GM19397 (cell line): ENCODE measurements at regions not wholly inside any gene's neighbourhood (a gene's known extent, or its start where the extent isn't known, plus 50 kb on each side); places are given as distances from the start of the nearest gene placed in this dataset.
"Not testable (repeated sequence)": the region's sequence is repeated elsewhere in the genome, so short reads cannot be mapped to it uniquely, and the experiment has no call there.

ENCODE experiments used
- ATAC-seq: cut with Tn5 transposase; IDR thresholded peaks from one replicate; pipeline ENCODE4 v1.9.1; 2021; ENCODE audit warnings: mild to moderate bottlenecking, moderate library complexity; ENCODE audit not compliant: unreplicated experiment

- no peak for ATAC-seq
Observed at GRCh38 chr9:72471096-72471495, 50.3 kb upstream of the TMC1 start.

GRCh38 chr9:72467766-72468738, 53.4 kb upstream of the TMC1 start:
- no peak for ATAC-seq

DNA sequence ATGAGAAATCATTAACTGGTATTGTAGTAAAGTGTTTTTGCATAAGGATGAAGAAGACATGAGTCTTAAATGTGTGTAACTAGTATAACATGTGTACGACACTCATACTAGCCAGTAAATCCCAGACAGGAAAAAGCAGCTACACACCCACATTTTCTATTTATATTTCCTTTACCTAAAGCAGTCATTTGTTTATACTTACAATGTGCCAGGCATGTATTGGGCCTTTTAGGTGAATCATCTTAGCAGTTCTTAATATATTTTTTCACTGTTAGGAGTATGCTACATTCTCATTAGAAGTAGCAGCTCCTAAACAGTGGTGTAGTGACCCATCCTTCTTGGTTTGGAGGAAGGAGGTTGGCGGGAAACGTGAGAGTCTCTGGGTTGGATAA, 55.8 kb upstream of the TMC1 start:
- no peak for ATAC-seq

GRCh38 chr9:72464857-72465592, 56.4 kb upstream of the TMC1 start:
- no peak for ATAC-seq

DNA sequence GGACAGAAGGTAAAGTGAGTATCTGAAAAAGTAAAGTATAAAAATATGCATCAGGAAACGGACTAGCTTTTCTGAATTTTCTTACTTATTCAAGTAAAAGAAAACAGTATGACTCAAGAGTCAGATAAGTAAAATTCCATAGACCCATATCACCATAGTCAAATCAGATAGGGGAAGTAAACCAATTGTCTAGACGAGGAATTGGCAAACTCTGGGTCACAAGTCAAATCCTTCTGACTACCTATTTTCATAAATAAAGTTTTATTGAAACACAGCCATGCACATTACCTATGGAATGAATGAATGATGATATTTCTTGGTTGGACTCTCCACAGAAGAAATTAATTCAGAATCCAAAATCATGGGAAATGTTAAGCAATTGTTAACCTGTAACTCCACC, 59.1 kb upstream of the TMC1 start:
- ATAC-seq, result no peak

DNA sequence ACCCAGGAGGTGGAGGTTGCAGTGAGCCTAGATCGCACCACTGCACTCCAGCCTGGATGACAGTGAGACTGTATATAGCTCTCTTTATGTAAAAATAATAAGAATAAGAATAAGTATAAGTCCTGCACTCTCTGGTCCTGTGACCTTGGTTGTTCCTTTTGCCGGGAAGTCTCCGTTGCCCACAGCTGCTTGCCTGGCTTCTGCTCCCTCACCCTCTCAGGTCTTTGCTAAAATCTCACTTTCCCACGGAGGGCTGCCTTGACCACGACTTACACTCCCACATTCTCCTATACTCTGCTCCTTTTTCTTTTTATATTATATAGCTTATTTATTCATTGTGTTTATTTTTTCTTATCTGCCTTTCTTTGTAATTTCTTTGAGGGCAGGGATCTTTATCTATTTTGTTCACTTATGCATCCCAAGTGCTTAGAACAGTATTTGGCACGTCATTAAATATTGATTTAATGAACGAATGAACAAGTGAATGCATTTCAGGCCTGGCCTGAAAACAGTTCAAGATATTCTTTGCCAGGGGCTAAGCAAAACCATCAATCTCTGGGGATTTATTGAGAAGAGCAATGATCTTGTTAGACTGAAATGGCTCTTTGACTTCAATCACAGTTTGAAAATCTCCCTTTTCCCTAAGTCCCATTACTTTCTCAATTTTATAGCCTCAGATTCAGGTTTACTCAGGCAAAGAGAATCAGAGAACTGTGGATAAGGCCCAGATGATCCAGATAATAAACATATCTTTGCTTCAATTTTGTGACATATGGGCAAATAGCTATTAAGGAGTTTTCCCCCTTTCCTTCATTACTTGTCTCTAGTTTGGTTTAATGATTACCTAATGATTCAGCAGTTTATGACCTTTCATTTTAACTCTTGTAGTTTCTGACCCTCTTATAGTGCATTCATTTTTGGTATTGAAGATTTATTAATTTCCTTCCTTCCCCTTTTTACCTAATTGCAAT, 60.8 kb upstream of the TMC1 start:
- ATAC-seq, result no peak

DNA sequence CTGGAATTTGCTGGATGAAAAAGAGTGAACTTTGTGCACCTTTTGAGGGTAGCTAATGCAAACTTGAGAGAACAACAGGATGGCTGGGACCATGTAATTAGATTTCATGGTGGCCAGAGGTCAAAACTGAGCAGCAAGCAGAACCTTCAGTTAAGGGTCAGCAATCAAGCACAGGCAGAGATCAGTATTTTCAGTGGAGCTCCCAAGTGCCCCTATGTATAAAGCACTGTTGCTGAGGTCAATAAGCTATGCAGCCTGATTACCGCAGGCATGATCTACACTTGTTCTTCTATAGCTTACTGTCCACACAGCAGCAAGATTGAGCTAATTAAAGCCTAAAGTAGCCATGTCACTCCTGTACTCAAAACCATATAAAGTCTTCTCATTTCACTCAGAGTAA, 62.1 kb upstream of the TMC1 start:
- no peak for ATAC-seq

GRCh38 chr9:72458153-72458552, 63.3 kb upstream of the TMC1 start:
- no peak for ATAC-seq

- no peak for ATAC-seq
Observed at GRCh38 chr9:72457366-72457765, 64.0 kb upstream of the TMC1 start.

- ATAC-seq, result no peak
Observed at GRCh38 chr9:72454871-72455491, 66.4 kb upstream of the TMC1 start.

DNA sequence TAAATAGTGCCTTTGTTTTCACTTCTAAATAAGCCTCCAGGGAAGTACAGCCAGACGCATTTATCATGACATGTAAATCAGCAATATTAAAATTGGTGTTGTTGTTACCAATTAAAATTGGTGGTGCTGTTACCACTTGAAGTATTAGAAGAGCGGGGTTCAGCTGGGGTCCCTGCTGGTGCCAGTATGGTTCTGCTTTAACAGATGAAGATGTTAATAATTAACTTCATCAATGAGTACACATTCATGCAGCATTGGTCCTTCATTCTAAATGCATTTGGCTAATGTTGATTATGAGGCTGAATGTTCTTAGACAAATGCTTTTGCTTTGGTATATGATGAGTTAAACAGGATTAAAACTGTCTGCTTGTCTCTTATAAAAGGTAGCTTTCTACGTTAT, 67.6 kb upstream of the TMC1 start:
- ATAC-seq, result no peak

- not testable (repeated sequence) for ATAC-seq
Observed at GRCh38 chr9:72446241-72446640, 75.2 kb upstream of the TMC1 start.

- no peak for ATAC-seq
Observed at GRCh38 chr9:72445306-72445995, 76.0 kb upstream of the TMC1 start.

DNA sequence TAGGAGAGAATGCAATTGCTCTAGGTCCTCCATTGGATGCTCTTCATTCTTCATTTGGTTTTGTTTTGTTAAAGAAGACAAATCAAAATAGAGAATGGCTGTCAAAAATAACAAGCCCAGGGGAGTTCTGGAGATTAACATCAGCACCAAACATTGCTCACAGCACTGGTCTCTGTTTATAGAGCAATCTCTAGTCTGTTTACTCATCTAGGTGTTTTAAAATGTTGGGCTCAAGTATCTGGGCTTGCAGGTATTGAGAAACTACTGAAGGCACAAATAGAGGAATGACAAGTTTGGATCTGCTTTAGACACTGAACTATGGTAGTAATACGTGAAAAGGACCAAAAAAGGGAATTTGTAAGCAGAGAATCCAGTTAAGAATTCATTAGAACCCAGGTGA, 77.0 kb upstream of the TMC1 start:
- peak; percentile 2 for ATAC-seq

GRCh38 chr9:72443855-72444254, 77.6 kb upstream of the TMC1 start:
- peak; percentile 87 for ATAC-seq

DNA sequence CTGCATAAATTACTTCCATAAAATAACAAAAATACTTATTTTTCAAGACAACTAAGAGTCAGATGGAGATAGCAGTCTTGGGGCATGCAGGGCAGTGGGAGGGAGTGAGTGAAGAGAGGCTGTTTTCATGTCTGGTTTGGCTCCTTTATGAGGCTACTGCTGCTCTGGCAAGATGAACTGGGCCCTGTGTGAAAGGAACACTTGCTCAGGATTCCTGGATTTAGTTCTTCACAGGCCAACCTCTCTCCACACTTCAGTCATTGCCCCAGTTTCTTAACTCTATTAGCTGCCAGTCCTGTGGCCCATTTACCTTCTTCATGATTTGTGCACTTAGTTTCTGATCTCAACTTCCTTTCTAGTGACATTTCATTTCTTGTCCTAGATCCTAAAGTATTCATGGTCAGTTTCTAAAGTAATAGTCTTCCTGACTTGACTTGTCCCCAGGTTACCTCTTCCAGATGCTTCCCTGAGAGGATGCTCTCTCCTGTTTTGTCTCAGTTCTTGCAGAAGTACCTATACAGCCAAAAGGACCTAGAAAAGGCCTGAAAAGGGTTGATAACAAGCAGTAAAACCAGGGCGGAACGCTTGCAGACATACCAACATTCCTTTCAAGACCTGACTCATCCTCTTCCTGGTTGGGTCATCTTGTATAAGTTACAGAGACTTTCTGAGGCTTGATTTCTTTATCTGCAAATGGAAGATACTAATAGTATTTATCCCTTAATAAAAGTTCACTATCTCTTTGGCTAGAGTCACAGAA, 77.0 kb upstream of the ZFAND5 start:
- no peak for ATAC-seq

GRCh38 chr9:72440992-72441847, 76.2 kb upstream of the ZFAND5 start:
- ATAC-seq, result no peak

GRCh38 chr9:72440378-72440777, 75.4 kb upstream of the ZFAND5 start:
- no peak for ATAC-seq
